ENCODE measurements at regions not wholly inside any gene's neighbourhood (a gene's known extent, or its start where the extent isn't known, plus 50 kb on each side); places are given as distances from the start of the nearest gene placed in this dataset.

- no TSS peak for BruUV-seq (replicated peaks)
- ATAC-seq: no peak
- intact Hi-C loops (cut with micrococcal nuclease): no loop called here
Observed at GRCh38 chr16:77035361-77035760, 155.6 kb upstream of the MON1B start.

GRCh38 chr16:77037696-77038347 is 153.2 kb upstream of the MON1B start:
- DNase-seq (no peak), ATAC-seq (no peak)
- no peaks in the 10 kb centered on the region for H3K79me2 ChIP-seq (ENCODE audit: low read length)
- no peaks in the 10 kb centered on the region for H3K9me2 ChIP-seq (replicated peaks; ENCODE audit: low read length)
- no peaks in the 10 kb centered on the region for H3K36me3 ChIP-seq (ENCODE audit: low read depth, low read length)
- no peak overlapping the region for H3K27ac ChIP-seq (ENCODE audit: low read length)
- POLR2A ChIA-PET (ENCODE audit: unreplicated experiment): no interaction called here
- no peak overlapping the region for H3K4me3 ChIP-seq (ENCODE audit: low read length)
- TF ChIP-seq EZH2 (IDR thresholded peaks at IDR 0.05; ENCODE audit: low read length, unreplicated experiment) (no peak), CTCF (conservative IDR thresholded peaks at IDR 0.05; ENCODE audit: low read depth, low read length) (no peak), EZH2phosphoT487 (IDR thresholded peaks at IDR 0.05; ENCODE audit: borderline replicate concordance, low read length) (no peak)
- no peak overlapping the region for H3K9ac ChIP-seq (ENCODE audit: low read length)
- H3F3A ChIP-seq (ENCODE audit: low read length, unreplicated experiment): no peaks in the 10 kb centered on the region
- intact Hi-C loops (cut with micrococcal nuclease): no loop called here
- no peaks in the 10 kb centered on the region for H3K4me1 ChIP-seq (ENCODE audit: insufficient read depth, low read length)
- H4K20me1 ChIP-seq (ENCODE audit: low read length): no peaks in the 10 kb centered on the region
- H3K9me3 ChIP-seq (ENCODE audit: low read length): no peaks in the 10 kb centered on the region
- H3K27me3 ChIP-seq (ENCODE audit: low read length): peaks cover 18% of the 10 kb centered on the region
- H3K4me2 ChIP-seq (ENCODE audit: low read length): no peak overlapping the region
- CTCF ChIA-PET: no interaction called here
- H2AFZ ChIP-seq (ENCODE audit: low read length): no peak overlapping the region
- BruUV-seq (replicated peaks): no TSS peak

More at GRCh38 chr16:77035361-77035760, 155.6 kb upstream of the MON1B start:
- Histone ChIP-seq H3K79me2 (ENCODE audit: low read length) (no peaks in the 10 kb centered on the region), H3K36me3 (ENCODE audit: low read depth, low read length) (no peaks in the 10 kb centered on the region), H3F3A (ENCODE audit: low read length, unreplicated experiment) (no peaks in the 10 kb centered on the region), H3K9ac (ENCODE audit: low read length) (no peak overlapping the region), H3K4me3 (ENCODE audit: low read length) (no peak overlapping the region), H3K9me2 (replicated peaks; ENCODE audit: low read length) (no peaks in the 10 kb centered on the region), H3K4me2 (ENCODE audit: low read length) (no peak overlapping the region), H3K4me1 (ENCODE audit: insufficient read depth, low read length) (no peaks in the 10 kb centered on the region), H2AFZ (ENCODE audit: low read length) (no peak overlapping the region), H3K27me3 (ENCODE audit: low read length) (peaks cover 5% of the 10 kb centered on the region), H3K9me3 (ENCODE audit: low read length) (no peaks in the 10 kb centered on the region), H3K27ac (ENCODE audit: low read length) (no peak overlapping the region), H4K20me1 (ENCODE audit: low read length) (no peaks in the 10 kb centered on the region)
- no peak for DNase-seq
- no peak for TF ChIP-seq CTCF (conservative IDR thresholded peaks at IDR 0.05; ENCODE audit: low read depth, low read length)
- TF ChIP-seq EZH2phosphoT487 (IDR thresholded peaks at IDR 0.05; ENCODE audit: borderline replicate concordance, low read length): no peak
- TF ChIP-seq EZH2 (IDR thresholded peaks at IDR 0.05; ENCODE audit: low read length, unreplicated experiment): no peak
- ChIA-PET POLR2A (ENCODE audit: unreplicated experiment) (no interaction called here), CTCF (no interaction called here)

GRCh38 chr16:77041468-77041867 is 149.5 kb upstream of the MON1B start:
- Histone ChIP-seq H3K27ac (ENCODE audit: low read length) (no peak overlapping the region), H3K9me3 (ENCODE audit: low read length) (no peaks in the 10 kb centered on the region), H3K36me3 (ENCODE audit: low read depth, low read length) (no peaks in the 10 kb centered on the region), H2AFZ (ENCODE audit: low read length) (no peak overlapping the region), H3K4me2 (ENCODE audit: low read length) (no peak overlapping the region), H3K4me3 (ENCODE audit: low read length) (no peak overlapping the region), H3K9me2 (replicated peaks; ENCODE audit: low read length) (no peaks in the 10 kb centered on the region), H3K27me3 (ENCODE audit: low read length) (peaks cover 27% of the 10 kb centered on the region), H4K20me1 (ENCODE audit: low read length) (no peaks in the 10 kb centered on the region), H3K79me2 (ENCODE audit: low read length) (no peaks in the 10 kb centered on the region), H3K4me1 (ENCODE audit: insufficient read depth, low read length) (no peaks in the 10 kb centered on the region), H3K9ac (ENCODE audit: low read length) (no peak overlapping the region), H3F3A (ENCODE audit: low read length, unreplicated experiment) (no peaks in the 10 kb centered on the region)
- intact Hi-C loops (cut with micrococcal nuclease): loop anchor here (5.0 to 10.0 kb wide), 3 partner anchors 133 to 1257 kb away; no protein-coding TSS in a partner anchor
- POLR2A ChIA-PET (ENCODE audit: unreplicated experiment): no interaction called here
- ATAC-seq (no peak), DNase-seq (no peak)
- TF ChIP-seq EZH2phosphoT487 (IDR thresholded peaks at IDR 0.05; ENCODE audit: borderline replicate concordance, low read length) (no peak), CTCF (conservative IDR thresholded peaks at IDR 0.05; ENCODE audit: low read depth, low read length) (no peak), EZH2 (IDR thresholded peaks at IDR 0.05; ENCODE audit: low read length, unreplicated experiment) (no peak)
- CTCF ChIA-PET: no interaction called here
- BruUV-seq (replicated peaks): no TSS peak
